Vagina (tissue), 2 donors: ENCODE measurements at regions not wholly inside any gene's neighbourhood (a gene's known extent, or its start where the extent isn't known, plus 50 kb on each side); places are given as distances from the start of the nearest gene placed in this dataset.

Experiments
- CTCF ChIP-seq, 3 experiments: fragments of 450-650 bp in 2 of 3; fragments of 200-600 bp in 1 of 3; sonication (generic) in 1 of 3; IDR thresholded peaks; one replicate each; pipeline ENCODE4 v1.5.1; 2017 to 2019; ENCODE audit warnings: antibody characterized with exemption in 3 of 3, mild to moderate bottlenecking in 2 of 3, moderate library complexity in 2 of 3
- POLR2A ChIP-seq, 2 donors: fragments of 450-650 bp; IDR thresholded peaks; one replicate each; pipeline ENCODE4 v1.6.1; 2017; ENCODE audit warnings: antibody characterized with exemption in 2 of 2, mild to moderate bottlenecking in 2 of 2, moderate library complexity in 2 of 2

GRCh38 chr1:8169364-8170058, 143.4 kb upstream of the ERRFI1 start:
- TF ChIP-seq CTCF (IDR thresholded peaks at IDR 0.05) (no peak), POLR2A (IDR thresholded peaks at IDR 0.05) (peak in 1 of 2 donors; percentile 2)
